ENCODE measurements at regions not wholly inside any gene's neighbourhood (a gene's known extent, or its start where the extent isn't known, plus 50 kb on each side); places are given as distances from the start of the nearest gene placed in this dataset.

DNA sequence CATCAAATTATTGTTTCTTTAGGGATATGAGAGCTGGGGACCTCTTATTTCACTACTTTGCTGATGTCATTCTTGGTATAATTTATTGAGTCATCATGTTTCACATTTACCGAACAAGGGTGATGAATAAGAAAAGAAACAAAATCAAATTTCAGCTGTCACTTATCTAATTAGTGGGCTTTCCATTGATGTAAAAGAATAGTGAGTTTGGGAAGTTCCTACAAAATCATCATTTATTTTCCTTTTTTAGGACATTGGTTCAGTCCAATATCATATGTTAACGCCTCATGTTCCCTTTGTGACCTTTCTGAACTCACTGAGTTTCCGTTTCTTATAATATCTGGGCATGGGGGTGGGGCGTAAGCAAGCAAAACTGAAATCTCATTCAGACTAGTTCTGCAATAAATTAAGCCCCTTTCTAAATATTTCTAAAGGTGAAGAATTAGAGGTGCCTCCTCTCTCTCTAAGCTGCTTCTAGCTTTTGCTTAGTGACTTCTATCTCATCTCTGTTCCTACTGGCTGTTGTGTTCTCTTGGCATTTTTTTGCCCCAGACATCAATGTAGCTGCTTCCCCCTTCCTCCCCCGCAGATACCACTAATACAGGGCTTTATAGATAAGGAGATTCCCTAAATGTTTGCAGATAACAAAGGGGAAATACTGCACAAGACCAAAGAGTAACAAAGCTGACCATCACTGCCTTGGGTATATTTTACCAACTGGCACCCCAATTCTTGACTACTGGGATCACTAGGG lies 238.0 kb upstream of the CTNNB1 start:
- intact Hi-C loops (cut with DNase I; ENCODE audit: low total_unique reads): no loop called here
- no peak overlapping the region for H3K27ac ChIP-seq
- ATAC-seq (no peak), DNase-seq (no peak)
- no peak overlapping the region for H3K4me3 ChIP-seq
- no peaks in the 10 kb centered on the region for H3K9me3 ChIP-seq
- no peaks in the 10 kb centered on the region for H3K36me3 ChIP-seq
- in situ Hi-C loops (cut with MboI; ENCODE audit: low sequenced_read_pairs in 4 of 4): no loop called here
- no peaks in the 10 kb centered on the region for H3K27me3 ChIP-seq
- no peak for TF ChIP-seq POLR2A (IDR thresholded peaks at IDR 0.05)
- TF ChIP-seq, protein P1, sequence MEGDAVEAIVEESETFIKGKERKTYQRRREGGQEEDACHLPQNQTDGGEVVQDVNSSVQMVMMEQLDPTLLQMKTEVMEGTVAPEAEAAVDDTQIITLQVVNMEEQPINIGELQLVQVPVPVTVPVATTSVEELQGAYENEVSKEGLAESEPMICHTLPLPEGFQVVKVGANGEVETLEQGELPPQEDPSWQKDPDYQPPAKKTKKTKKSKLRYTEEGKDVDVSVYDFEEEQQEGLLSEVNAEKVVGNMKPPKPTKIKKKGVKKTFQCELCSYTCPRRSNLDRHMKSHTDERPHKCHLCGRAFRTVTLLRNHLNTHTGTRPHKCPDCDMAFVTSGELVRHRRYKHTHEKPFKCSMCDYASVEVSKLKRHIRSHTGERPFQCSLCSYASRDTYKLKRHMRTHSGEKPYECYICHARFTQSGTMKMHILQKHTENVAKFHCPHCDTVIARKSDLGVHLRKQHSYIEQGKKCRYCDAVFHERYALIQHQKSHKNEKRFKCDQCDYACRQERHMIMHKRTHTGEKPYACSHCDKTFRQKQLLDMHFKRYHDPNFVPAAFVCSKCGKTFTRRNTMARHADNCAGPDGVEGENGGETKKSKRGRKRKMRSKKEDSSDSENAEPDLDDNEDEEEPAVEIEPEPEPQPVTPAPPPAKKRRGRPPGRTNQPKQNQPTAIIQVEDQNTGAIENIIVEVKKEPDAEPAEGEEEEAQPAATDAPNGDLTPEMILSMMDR (IDR thresholded peaks at IDR 0.05 in 4 of 5, conservative IDR thresholded peaks at IDR 0.05 in 1 of 5): no peak
- no peaks in the 10 kb centered on the region for H3K4me1 ChIP-seq

DNA sequence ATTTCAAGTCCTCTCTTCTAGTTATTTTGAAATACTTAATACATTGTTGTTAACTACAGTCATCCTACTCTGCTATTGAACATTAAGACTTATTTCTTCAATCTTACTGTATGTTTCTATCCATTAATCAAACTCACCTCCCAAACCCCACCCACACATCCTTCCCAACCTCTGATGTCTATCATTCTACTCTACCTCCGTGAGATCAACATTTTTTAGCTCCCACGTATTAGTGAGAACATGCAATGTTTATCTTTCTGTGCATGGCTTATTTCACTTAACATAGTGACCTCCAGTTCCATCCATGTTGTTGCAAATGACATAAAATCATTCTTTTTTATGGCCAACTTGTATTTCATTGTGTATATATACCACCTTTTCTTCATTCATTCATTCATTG lies 236.6 kb upstream of the CTNNB1 start:
- intact Hi-C loops (cut with DNase I; ENCODE audit: low total_unique reads): no loop called here

DNA sequence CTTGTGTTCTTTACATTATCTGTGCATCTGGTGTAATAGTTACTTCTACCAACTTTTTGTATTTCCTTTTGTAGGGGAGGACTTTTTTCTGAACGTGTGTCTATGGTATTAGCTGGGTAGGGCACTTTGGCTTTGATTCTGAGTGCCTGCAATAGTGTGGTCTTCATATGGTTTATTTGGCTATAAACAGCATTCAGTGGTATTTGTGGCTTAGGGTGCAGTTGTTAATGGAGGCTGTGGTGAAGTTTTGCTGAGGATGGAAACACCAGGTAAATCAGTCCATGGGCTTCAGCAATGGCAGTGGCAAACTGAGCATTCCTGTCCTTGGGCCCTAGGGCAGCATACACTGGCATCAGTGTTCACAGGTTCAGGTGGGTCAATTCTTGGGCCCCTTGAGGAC lies 230.6 kb upstream of the CTNNB1 start:
- peaks cover 6 to 14% of the 10 kb centered on the region in 2 donors for H3K4me1 ChIP-seq
- no peak overlapping the region for H3K4me3 ChIP-seq
- H3K27me3 ChIP-seq: no peaks in the 10 kb centered on the region
- ATAC-seq (no peak), DNase-seq (no peak)
- H3K36me3 ChIP-seq: no peaks in the 10 kb centered on the region
- TF ChIP-seq, protein P1 (IDR thresholded peaks at IDR 0.05 in 4 of 5, conservative IDR thresholded peaks at IDR 0.05 in 1 of 5): no peak
- TF ChIP-seq POLR2A (IDR thresholded peaks at IDR 0.05): no peak
- in situ Hi-C loops (cut with MboI; ENCODE audit: low sequenced_read_pairs in 4 of 4) (no loop called here), intact Hi-C loops (cut with DNase I; ENCODE audit: low total_unique reads) (no loop called here)
- no peaks in the 10 kb centered on the region for H3K9me3 ChIP-seq
- H3K27ac ChIP-seq: no peak overlapping the region

More for the DNA sequence above, 236.6 kb upstream of the CTNNB1 start:
- H3K27ac ChIP-seq: no peak overlapping the region
- no peaks in the 10 kb centered on the region for H3K4me1 ChIP-seq
- TF ChIP-seq POLR2A (IDR thresholded peaks at IDR 0.05): no peak
- TF ChIP-seq, protein P1 (IDR thresholded peaks at IDR 0.05 in 4 of 5, conservative IDR thresholded peaks at IDR 0.05 in 1 of 5): no peak
- in situ Hi-C loops (cut with MboI; ENCODE audit: low sequenced_read_pairs in 4 of 4): no loop called here
- no peaks in the 10 kb centered on the region for H3K36me3 ChIP-seq
- DNase-seq (no peak), ATAC-seq (no peak)
- H3K27me3 ChIP-seq: no peaks in the 10 kb centered on the region
- no peak overlapping the region for H3K4me3 ChIP-seq
- H3K9me3 ChIP-seq: no peaks in the 10 kb centered on the region

DNA sequence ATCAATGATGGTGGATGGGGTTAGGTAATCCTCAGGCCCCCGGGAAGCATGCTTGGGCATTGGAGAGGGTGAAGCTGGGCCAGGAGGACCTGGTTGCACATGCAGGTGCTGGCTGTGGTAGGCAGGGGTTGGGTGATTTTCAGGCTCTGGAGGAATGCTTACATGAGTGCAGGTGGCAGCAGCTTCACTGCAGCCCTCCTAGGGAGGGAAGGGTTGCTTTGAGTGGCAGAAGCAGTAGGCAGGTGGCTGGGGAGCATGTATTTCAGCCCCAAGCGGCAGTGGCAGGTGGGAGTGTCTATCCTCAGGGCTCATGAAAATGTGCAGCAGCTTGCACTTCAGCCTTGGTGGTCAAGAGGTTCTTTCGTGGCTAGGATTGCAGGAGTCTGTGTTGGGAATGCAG lies 230.0 kb upstream of the CTNNB1 start:
- peaks cover 11 to 18% of the 10 kb centered on the region in 2 donors for H3K4me1 ChIP-seq
- intact Hi-C loops (cut with DNase I; ENCODE audit: low total_unique reads) (no loop called here), in situ Hi-C loops (cut with MboI; ENCODE audit: low sequenced_read_pairs in 4 of 4) (no loop called here)
- H3K27me3 ChIP-seq: no peaks in the 10 kb centered on the region
- H3K27ac ChIP-seq: no peak overlapping the region
- no peaks in the 10 kb centered on the region for H3K9me3 ChIP-seq
- no peak for ATAC-seq
- no peak for TF ChIP-seq POLR2A (IDR thresholded peaks at IDR 0.05)
- TF ChIP-seq, protein P1 (IDR thresholded peaks at IDR 0.05 in 4 of 5, conservative IDR thresholded peaks at IDR 0.05 in 1 of 5): no peak
- DNase-seq: no peak
- H3K4me3 ChIP-seq: no peak overlapping the region
- no peaks in the 10 kb centered on the region for H3K36me3 ChIP-seq
